ENCODE measurements at regions not wholly inside any gene's neighbourhood (a gene's known extent, or its start where the extent isn't known, plus 50 kb on each side); places are given as distances from the start of the nearest gene placed in this dataset.

GRCh38 chr2:71783815-71784214 is 330.5 kb downstream of the DYSF start:
- H3K27me3 ChIP-seq (replicated peaks; ENCODE audit: control insufficient read depth, insufficient read depth, low read length), result no peaks in the 10 kb centered on the region; the same call in 1 of the 2 replicates
- no peak for TF ChIP-seq CTCF (IDR thresholded peaks at IDR 0.05; ENCODE audit: insufficient read depth, low read length, poor library complexity, severe bottlenecking)
- no peak overlapping the region for H3K4me3 ChIP-seq (replicated peaks; ENCODE audit: low read depth, low read length)
- H3K36me3 ChIP-seq (ENCODE audit: control insufficient read depth, insufficient read depth, low read length), result no peaks in the 10 kb centered on the region
- no peak for DNase-seq (ENCODE audit: extremely low read depth, insufficient read length)

GRCh38 chr2:71783215-71783614 is 329.9 kb downstream of the DYSF start:
- H3K4me3 ChIP-seq (replicated peaks; ENCODE audit: low read depth, low read length), result no peak overlapping the region
- TF ChIP-seq CTCF (IDR thresholded peaks at IDR 0.05; ENCODE audit: insufficient read depth, low read length, poor library complexity, severe bottlenecking), result no peak
- H3K36me3 ChIP-seq (ENCODE audit: control insufficient read depth, insufficient read depth, low read length), result no peaks in the 10 kb centered on the region
- no peak for DNase-seq (ENCODE audit: extremely low read depth, insufficient read length)
- no peaks in the 10 kb centered on the region; the same call in 1 of the 2 replicates for H3K27me3 ChIP-seq (replicated peaks; ENCODE audit: control insufficient read depth, insufficient read depth, low read length)

GRCh38 chr2:71782323-71782722 is 329.0 kb downstream of the DYSF start:
- H3K4me3 ChIP-seq (replicated peaks; ENCODE audit: low read depth, low read length), result no peak overlapping the region
- no peak for TF ChIP-seq CTCF (IDR thresholded peaks at IDR 0.05; ENCODE audit: insufficient read depth, low read length, poor library complexity, severe bottlenecking)
- H3K27me3 ChIP-seq (replicated peaks; ENCODE audit: control insufficient read depth, insufficient read depth, low read length), result no peaks in the 10 kb centered on the region; the same call in 1 of the 2 replicates
- H3K36me3 ChIP-seq (ENCODE audit: control insufficient read depth, insufficient read depth, low read length), result no peaks in the 10 kb centered on the region
- DNase-seq (ENCODE audit: extremely low read depth, insufficient read length), result no peak

- no peak for DNase-seq (ENCODE audit: extremely low read depth, insufficient read length)
- Histone ChIP-seq H3K27me3 (replicated peaks; ENCODE audit: control insufficient read depth, insufficient read depth, low read length) (no peaks in the 10 kb centered on the region; the same call in 1 of the 2 replicates), H3K36me3 (ENCODE audit: control insufficient read depth, insufficient read depth, low read length) (no peaks in the 10 kb centered on the region), H3K4me3 (replicated peaks; ENCODE audit: low read depth, low read length) (no peak overlapping the region)
- no peak for TF ChIP-seq CTCF (IDR thresholded peaks at IDR 0.05; ENCODE audit: insufficient read depth, low read length, poor library complexity, severe bottlenecking)
These were observed 328.4 kb downstream of the DYSF start for GRCh38 chr2:71781695-71782228.

GRCh38 chr2:71780162-71780561 is 326.8 kb downstream of the DYSF start:
- DNase-seq (ENCODE audit: extremely low read depth, insufficient read length), result no peak
- Histone ChIP-seq H3K4me3 (replicated peaks; ENCODE audit: low read depth, low read length) (no peak overlapping the region), H3K27me3 (replicated peaks; ENCODE audit: control insufficient read depth, insufficient read depth, low read length) (no peaks in the 10 kb centered on the region; the same call in 1 of the 2 replicates), H3K36me3 (ENCODE audit: control insufficient read depth, insufficient read depth, low read length) (no peaks in the 10 kb centered on the region)
- no peak for TF ChIP-seq CTCF (IDR thresholded peaks at IDR 0.05; ENCODE audit: insufficient read depth, low read length, poor library complexity, severe bottlenecking)

- no peak for DNase-seq (ENCODE audit: extremely low read depth, insufficient read length)
- no peaks in the 10 kb centered on the region for H3K36me3 ChIP-seq (ENCODE audit: control insufficient read depth, insufficient read depth, low read length)
- H3K27me3 ChIP-seq (replicated peaks; ENCODE audit: control insufficient read depth, insufficient read depth, low read length), result no peaks in the 10 kb centered on the region; the same call in 1 of the 2 replicates
- H3K4me3 ChIP-seq (replicated peaks; ENCODE audit: low read depth, low read length), result no peak overlapping the region
- no peak for TF ChIP-seq CTCF (IDR thresholded peaks at IDR 0.05; ENCODE audit: insufficient read depth, low read length, poor library complexity, severe bottlenecking)
These were observed 326.4 kb downstream of the DYSF start for GRCh38 chr2:71779774-71780105.

Measured in GM06990 (cell line).